Activated CD4-positive, alpha-beta T cell treated with anti-CD3 and anti-CD28 coated beads, Interleukin-2, amount 10 ng/mL, durations not matched to agents 24 days and 14 days (primary cell): ENCODE measurements at regions not wholly inside any gene's neighbourhood (a gene's known extent, or its start where the extent isn't known, plus 50 kb on each side); places are given as distances from the start of the nearest gene placed in this dataset.

Source experiments
- DNase-seq: peaks from one replicate; pipeline ENCODE4 v3.0.0; 2022
- H3K27ac Mint-ChIP-seq: one replicate; pipeline ENCODE4 v1.8.0; 2022; ENCODE audit warnings: mild to moderate bottlenecking, mixed read lengths
- H3K27me3 Mint-ChIP-seq: one replicate; pipeline ENCODE4 v1.8.0; 2022; ENCODE audit warnings: mixed read lengths
- H3K36me3 Mint-ChIP-seq: one replicate; pipeline ENCODE4 v1.8.0; 2022; ENCODE audit warnings: low read depth, mild to moderate bottlenecking, mixed read lengths
- H3K4me1 Mint-ChIP-seq: one replicate; pipeline ENCODE4 v1.8.0; 2021; ENCODE audit warnings: mixed read lengths
- H3K4me3 Mint-ChIP-seq: one replicate; pipeline ENCODE4 v1.8.0; 2022; ENCODE audit warnings: mild to moderate bottlenecking, moderate library complexity, mixed read lengths
- H3K9me3 Mint-ChIP-seq: one replicate; pipeline ENCODE4 v1.8.0; 2021; ENCODE audit warnings: mixed read lengths
- intact Hi-C: fragments of 100-400 bp; cut with micrococcal nuclease; formaldehyde crosslinking; loops from one replicate; pipeline ENCODE4 v1.15.1; 2023

- H3K27me3 Mint-ChIP-seq = no peaks in the 10 kb centered on the region
- intact Hi-C loops = no loop called here
- H3K4me3 Mint-ChIP-seq = no peak overlapping the region
- H3K9me3 Mint-ChIP-seq = no peaks in the 10 kb centered on the region
- no peaks in the 10 kb centered on the region for H3K4me1 Mint-ChIP-seq
- no peaks in the 10 kb centered on the region for H3K36me3 Mint-ChIP-seq
- DNase-seq = no peak
- no peak overlapping the region for H3K27ac Mint-ChIP-seq
These were observed 387.1 kb upstream of the PRICKLE1 start for GRCh38 chr12:42976620-42977019.

GRCh38 chr12:42976122-42976521 is 386.6 kb upstream of the PRICKLE1 start:
- no peak overlapping the region for H3K4me3 Mint-ChIP-seq
- intact Hi-C loops = no loop called here
- H3K4me1 Mint-ChIP-seq = no peaks in the 10 kb centered on the region
- no peaks in the 10 kb centered on the region for H3K27me3 Mint-ChIP-seq
- DNase-seq = no peak
- no peak overlapping the region for H3K27ac Mint-ChIP-seq
- no peaks in the 10 kb centered on the region for H3K9me3 Mint-ChIP-seq
- H3K36me3 Mint-ChIP-seq = no peaks in the 10 kb centered on the region

GRCh38 chr12:42969355-42969754 is 379.8 kb upstream of the PRICKLE1 start:
- Mint-ChIP-seq H3K4me1 (no peaks in the 10 kb centered on the region), H3K4me3 (no peak overlapping the region), H3K36me3 (no peaks in the 10 kb centered on the region), H3K27me3 (no peaks in the 10 kb centered on the region), H3K9me3 (peaks cover 5% of the 10 kb centered on the region), H3K27ac (no peak overlapping the region)
- intact Hi-C loops = no loop called here
- DNase-seq = no peak

GRCh38 chr12:42968426-42968825 is 378.9 kb upstream of the PRICKLE1 start:
- Mint-ChIP-seq H3K27me3 (no peaks in the 10 kb centered on the region), H3K36me3 (no peaks in the 10 kb centered on the region), H3K4me1 (no peaks in the 10 kb centered on the region), H3K9me3 (peaks cover 5% of the 10 kb centered on the region), H3K27ac (no peak overlapping the region), H3K4me3 (no peak overlapping the region)
- intact Hi-C loops = no loop called here
- DNase-seq = no peak

GRCh38 chr12:42967850-42968249 is 378.3 kb upstream of the PRICKLE1 start:
- no peaks in the 10 kb centered on the region for H3K36me3 Mint-ChIP-seq
- H3K27me3 Mint-ChIP-seq = no peaks in the 10 kb centered on the region
- no peak overlapping the region for H3K27ac Mint-ChIP-seq
- no peaks in the 10 kb centered on the region for H3K4me1 Mint-ChIP-seq
- no peak for DNase-seq
- peaks cover 5% of the 10 kb centered on the region for H3K9me3 Mint-ChIP-seq
- no peak overlapping the region for H3K4me3 Mint-ChIP-seq
- intact Hi-C loops = no loop called here

- Mint-ChIP-seq H3K9me3 (no peaks in the 10 kb centered on the region), H3K27ac (no peak overlapping the region), H3K4me1 (no peaks in the 10 kb centered on the region), H3K4me3 (no peak overlapping the region), H3K27me3 (no peaks in the 10 kb centered on the region), H3K36me3 (no peaks in the 10 kb centered on the region)
- DNase-seq = no peak
- intact Hi-C loops = no loop called here
These were observed 374.4 kb upstream of the PRICKLE1 start for GRCh38 chr12:42963988-42964387.

- DNase-seq = no peak
- H3K27me3 Mint-ChIP-seq = no peaks in the 10 kb centered on the region
- no peaks in the 10 kb centered on the region for H3K36me3 Mint-ChIP-seq
- H3K27ac Mint-ChIP-seq = no peak overlapping the region
- no peaks in the 10 kb centered on the region for H3K4me1 Mint-ChIP-seq
- no peaks in the 10 kb centered on the region for H3K9me3 Mint-ChIP-seq
- intact Hi-C loops = no loop called here
- H3K4me3 Mint-ChIP-seq = no peak overlapping the region
These were observed 372.8 kb upstream of the PRICKLE1 start for GRCh38 chr12:42962384-42962783.

- intact Hi-C loops = no loop called here
- H3K36me3 Mint-ChIP-seq = no peaks in the 10 kb centered on the region
- no peak overlapping the region for H3K27ac Mint-ChIP-seq
- no peaks in the 10 kb centered on the region for H3K27me3 Mint-ChIP-seq
- H3K9me3 Mint-ChIP-seq = no peaks in the 10 kb centered on the region
- no peak overlapping the region for H3K4me3 Mint-ChIP-seq
- no peak for DNase-seq
- H3K4me1 Mint-ChIP-seq = no peaks in the 10 kb centered on the region
These were observed 371.8 kb upstream of the PRICKLE1 start for GRCh38 chr12:42961395-42961794.

GRCh38 chr12:42960087-42960527 is 370.6 kb upstream of the PRICKLE1 start:
- Mint-ChIP-seq H3K27me3 (no peaks in the 10 kb centered on the region), H3K27ac (no peak overlapping the region), H3K9me3 (no peaks in the 10 kb centered on the region), H3K4me1 (no peaks in the 10 kb centered on the region), H3K36me3 (no peaks in the 10 kb centered on the region), H3K4me3 (no peak overlapping the region)
- DNase-seq = no peak
- intact Hi-C loops = no loop called here

GRCh38 chr12:42958291-42958674 is 368.7 kb upstream of the PRICKLE1 start:
- Mint-ChIP-seq H3K27me3 (no peaks in the 10 kb centered on the region), H3K4me3 (no peak overlapping the region), H3K36me3 (no peaks in the 10 kb centered on the region), H3K9me3 (no peaks in the 10 kb centered on the region), H3K27ac (no peak overlapping the region), H3K4me1 (no peaks in the 10 kb centered on the region)
- DNase-seq = no peak
- intact Hi-C loops = no loop called here

- Mint-ChIP-seq H3K36me3 (no peaks in the 10 kb centered on the region), H3K4me1 (no peaks in the 10 kb centered on the region), H3K27me3 (no peaks in the 10 kb centered on the region), H3K9me3 (no peaks in the 10 kb centered on the region), H3K27ac (no peak overlapping the region), H3K4me3 (no peak overlapping the region)
- intact Hi-C loops = no loop called here
- DNase-seq = no peak
These were observed 368.2 kb upstream of the PRICKLE1 start for GRCh38 chr12:42957561-42958290.

- Mint-ChIP-seq H3K4me3 (no peak overlapping the region), H3K4me1 (no peaks in the 10 kb centered on the region), H3K27me3 (no peaks in the 10 kb centered on the region), H3K36me3 (no peaks in the 10 kb centered on the region), H3K9me3 (no peaks in the 10 kb centered on the region), H3K27ac (no peak overlapping the region)
- intact Hi-C loops = no loop called here
- DNase-seq = no peak
These were observed 367.6 kb upstream of the PRICKLE1 start for GRCh38 chr12:42957136-42957535.

GRCh38 chr12:42953021-42953420 is 363.5 kb upstream of the PRICKLE1 start:
- no peak for DNase-seq
- Mint-ChIP-seq H3K4me3 (no peak overlapping the region), H3K27ac (no peak overlapping the region), H3K4me1 (no peaks in the 10 kb centered on the region), H3K36me3 (no peaks in the 10 kb centered on the region), H3K27me3 (no peaks in the 10 kb centered on the region), H3K9me3 (peaks cover 9% of the 10 kb centered on the region)
- intact Hi-C loops = no loop called here

- H3K27me3 Mint-ChIP-seq = no peaks in the 10 kb centered on the region
- H3K4me1 Mint-ChIP-seq = no peaks in the 10 kb centered on the region
- no peak overlapping the region for H3K27ac Mint-ChIP-seq
- H3K9me3 Mint-ChIP-seq = peaks cover 9% of the 10 kb centered on the region
- intact Hi-C loops = no loop called here
- H3K36me3 Mint-ChIP-seq = no peaks in the 10 kb centered on the region
- no peak overlapping the region for H3K4me3 Mint-ChIP-seq
- DNase-seq = no peak
These were observed 357.4 kb upstream of the PRICKLE1 start for GRCh38 chr12:42946871-42947381.

GRCh38 chr12:42945927-42946326 is 356.4 kb upstream of the PRICKLE1 start:
- Mint-ChIP-seq H3K36me3 (no peaks in the 10 kb centered on the region), H3K27me3 (no peaks in the 10 kb centered on the region), H3K9me3 (peaks cover 14% of the 10 kb centered on the region), H3K27ac (no peak overlapping the region), H3K4me1 (no peaks in the 10 kb centered on the region), H3K4me3 (no peak overlapping the region)
- DNase-seq = no peak
- intact Hi-C loops = no loop called here
